OCI-LY7 (cell line): ENCODE measurements at regions not wholly inside any gene's neighbourhood (a gene's known extent, or its start where the extent isn't known, plus 50 kb on each side); places are given as distances from the start of the nearest gene placed in this dataset.

Experiments
- BruUV-seq: library from RNA; stranded (reverse); fragments of 400-500 nt; replicated peaks from 2 replicates; lab custom pipeline; 2021; lab: Mats Ljungman, UMichigan
- CTCF ChIA-PET: fragments of 300-600 bp; sonication (Branson Sonifier 250); formaldehyde crosslinking; loops from one replicate; lab custom pipeline; 2022; ENCODE audit warnings: antibody characterized with exemption; ENCODE audit not compliant: unreplicated experiment; lab: Charles Lee
- POLR2A ChIA-PET: fragments of 300-600 bp; sonication (Branson Sonifier 250); formaldehyde crosslinking; loops from one replicate; lab custom pipeline; 2022; ENCODE audit warnings: antibody characterized with exemption; lab: Charles Lee
- DNase-seq: peaks from one replicate; pipeline ENCODE4 v3.0.0-alpha.2; 2015; ENCODE audit warnings: low spot score
- H2AFZ ChIP-seq: fragments of 200-600 bp; sonication (generic), shearing (Covaris generic); 2 replicates; pipeline ENCODE4 v1.6.1; 2014; ENCODE audit warnings: mild to moderate bottlenecking, antibody characterized with exemption, low read length, moderate library complexity
- H3K27ac ChIP-seq: fragments of 200-600 bp; sonication (generic); 2 replicates; pipeline ENCODE4 v1.5.1; 2014; ENCODE audit warnings: mixed run types, low read depth, mild to moderate bottlenecking, moderate library complexity, low read length, inconsistent platforms; ENCODE audit not compliant: poor library complexity, severe bottlenecking
- H3K36me3 ChIP-seq: fragments of 200-600 bp; sonication (generic); 2 replicates; pipeline ENCODE4 v1.6.1; 2014; ENCODE audit warnings: mild to moderate bottlenecking, antibody characterized with exemption, low read length, moderate library complexity, mixed read lengths; ENCODE audit not compliant: insufficient read depth
- H3K4me1 ChIP-seq: fragments of 200-600 bp; sonication (generic); 2 replicates; pipeline ENCODE4 v1.5.1; 2014; ENCODE audit warnings: mild to moderate bottlenecking, low read length; ENCODE audit not compliant: insufficient read depth, poor library complexity, severe bottlenecking
- H3K4me2 ChIP-seq: fragments of 200-600 bp; sonication (generic); 2 replicates; pipeline ENCODE4 v1.6.1; 2014; ENCODE audit warnings: mild to moderate bottlenecking, low read length
- H3K4me3 ChIP-seq: fragments of 200-600 bp; sonication (generic); 2 replicates; pipeline ENCODE4 v1.5.1; 2014; ENCODE audit warnings: mild to moderate bottlenecking, low read depth, low read length; ENCODE audit not compliant: poor library complexity, severe bottlenecking
- H3K79me2 ChIP-seq: fragments of 200-600 bp; sonication (generic); 2 replicates; pipeline ENCODE4 v1.6.1; 2016; ENCODE audit warnings: low read depth, mild to moderate bottlenecking, low read length, moderate library complexity, mixed read lengths; ENCODE audit not compliant: insufficient read depth
- H3K9me2 ChIP-seq: fragments of 200-600 bp; sonication (generic); 2 replicates; pipeline ENCODE4 v1.6.1; 2016; ENCODE audit warnings: mild to moderate bottlenecking, low read length, mixed read lengths; ENCODE audit not compliant: insufficient read depth
- H3K9me3 ChIP-seq: fragments of 200-600 bp; sonication (generic); 2 replicates; pipeline ENCODE4 v1.6.1; 2014; ENCODE audit warnings: mild to moderate bottlenecking, mixed run types, low read length, mixed read lengths
- H4K20me1 ChIP-seq: fragments of 200-600 bp; sonication (generic); 2 replicates; pipeline ENCODE4 v1.6.1; 2014; ENCODE audit warnings: mild to moderate bottlenecking, antibody characterized with exemption, low read length, moderate library complexity, mixed read lengths; ENCODE audit not compliant: insufficient read depth
- EZH2phosphoT487 ChIP-seq: fragments of 200-600 bp; sonication (generic); IDR thresholded peaks from 2 replicates; pipeline ENCODE4 v1.6.1; 2018; ENCODE audit warnings: low read depth, borderline replicate concordance, mild to moderate bottlenecking, mixed run types, antibody characterized with exemption, low read length, moderate library complexity, mixed read lengths
- intact Hi-C: fragments of 100-400 bp; cut with micrococcal nuclease; formaldehyde crosslinking; loops from one replicate; pipeline ENCODE4 v1.10.0; 2022; ENCODE audit not compliant: unreplicated experiment
- TF ChIP-seq, protein P1 (sequence below): fragments of 200-600 bp; sonication (generic); conservative IDR thresholded peaks from 2 replicates; pipeline ENCODE4 v1.5.1; 2014; ENCODE audit warnings: mild to moderate bottlenecking, antibody characterized with exemption, low read length, moderate library complexity, mixed read lengths

DNA sequence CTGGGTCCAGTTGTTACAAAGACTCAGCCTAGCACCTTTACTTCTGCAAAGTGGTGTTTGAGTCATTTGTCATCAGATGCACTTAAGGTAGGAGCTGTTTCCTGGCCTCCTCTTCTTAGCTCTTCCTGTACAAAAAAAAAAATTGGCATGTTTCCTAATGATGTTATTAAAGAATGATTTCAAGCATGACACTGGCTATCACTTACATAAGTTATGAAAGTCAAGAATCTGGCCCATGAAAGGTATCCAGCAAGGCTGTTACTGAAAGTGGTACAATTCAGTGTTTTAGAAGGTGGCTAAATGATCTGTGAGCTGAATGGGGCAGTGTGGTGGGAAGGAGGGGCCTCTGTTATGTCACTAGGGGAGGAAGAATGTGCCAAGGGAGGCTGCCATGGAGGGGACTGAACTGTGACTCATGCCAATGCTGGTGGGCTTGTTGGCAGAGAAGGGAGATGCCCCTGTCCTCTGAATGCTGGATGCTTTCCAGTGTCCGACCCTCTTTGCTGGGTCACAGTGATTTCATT lies 175.1 kb upstream of the MAP1B start:
- CTCF ChIA-PET, result no interaction called here
- Histone ChIP-seq H3K27ac (no peak overlapping the region), H3K4me2 (no peak overlapping the region)

DNA sequence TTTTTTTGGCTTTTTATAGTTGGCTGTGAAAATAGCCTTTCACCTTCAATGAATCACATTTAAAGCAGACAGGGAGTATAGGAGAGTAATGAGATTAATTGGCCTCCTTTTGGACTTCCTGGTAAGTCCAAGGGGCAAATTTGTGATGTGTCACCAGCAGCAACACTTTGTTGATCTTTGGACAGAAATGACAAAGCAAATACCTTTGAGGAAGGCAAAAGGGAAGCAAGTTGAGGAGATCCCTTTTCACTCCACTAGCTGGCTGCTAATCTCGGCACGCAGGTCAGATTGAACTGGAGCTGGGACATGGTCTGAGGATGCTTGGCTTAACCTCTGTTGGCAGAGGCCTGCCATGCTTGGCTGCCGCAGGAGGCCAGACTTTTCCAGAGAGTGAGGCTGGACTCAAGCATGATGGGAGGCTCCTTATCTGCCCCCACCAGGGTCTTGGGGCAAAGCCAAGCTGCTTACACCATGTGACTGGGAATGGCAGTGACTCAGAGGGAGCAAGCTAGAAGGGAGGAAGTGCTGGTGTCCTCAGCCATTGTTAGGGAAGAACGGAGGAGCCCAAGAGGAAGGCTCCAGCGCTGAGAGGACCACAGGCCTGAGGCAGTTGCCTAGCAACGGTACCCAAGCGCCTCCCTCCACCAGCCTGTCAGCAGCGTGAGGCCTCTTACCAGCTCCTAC lies 174.5 kb upstream of the MAP1B start:
- Histone ChIP-seq H2AFZ (no peak overlapping the region), H3K9me2 (no peaks in the 10 kb centered on the region), H3K4me3 (no peak overlapping the region), H3K36me3 (no peaks in the 10 kb centered on the region), H3K9me3 (no peaks in the 10 kb centered on the region), H3K79me2 (no peaks in the 10 kb centered on the region), H3K4me2 (no peak overlapping the region), H3K4me1 (no peaks in the 10 kb centered on the region), H3K27ac (no peak overlapping the region), H4K20me1 (no peaks in the 10 kb centered on the region)
- no peak for DNase-seq
- ChIA-PET CTCF (no interaction called here), POLR2A (no interaction called here)
- intact Hi-C loops, result no loop called here
- BruUV-seq, result no TSS peak
- TF ChIP-seq EZH2phosphoT487, result no peak
- TF ChIP-seq, protein P1, sequence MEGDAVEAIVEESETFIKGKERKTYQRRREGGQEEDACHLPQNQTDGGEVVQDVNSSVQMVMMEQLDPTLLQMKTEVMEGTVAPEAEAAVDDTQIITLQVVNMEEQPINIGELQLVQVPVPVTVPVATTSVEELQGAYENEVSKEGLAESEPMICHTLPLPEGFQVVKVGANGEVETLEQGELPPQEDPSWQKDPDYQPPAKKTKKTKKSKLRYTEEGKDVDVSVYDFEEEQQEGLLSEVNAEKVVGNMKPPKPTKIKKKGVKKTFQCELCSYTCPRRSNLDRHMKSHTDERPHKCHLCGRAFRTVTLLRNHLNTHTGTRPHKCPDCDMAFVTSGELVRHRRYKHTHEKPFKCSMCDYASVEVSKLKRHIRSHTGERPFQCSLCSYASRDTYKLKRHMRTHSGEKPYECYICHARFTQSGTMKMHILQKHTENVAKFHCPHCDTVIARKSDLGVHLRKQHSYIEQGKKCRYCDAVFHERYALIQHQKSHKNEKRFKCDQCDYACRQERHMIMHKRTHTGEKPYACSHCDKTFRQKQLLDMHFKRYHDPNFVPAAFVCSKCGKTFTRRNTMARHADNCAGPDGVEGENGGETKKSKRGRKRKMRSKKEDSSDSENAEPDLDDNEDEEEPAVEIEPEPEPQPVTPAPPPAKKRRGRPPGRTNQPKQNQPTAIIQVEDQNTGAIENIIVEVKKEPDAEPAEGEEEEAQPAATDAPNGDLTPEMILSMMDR, result no peak

More for the DNA sequence above, 175.1 kb upstream of the MAP1B start:
- no peaks in the 10 kb centered on the region for H3K4me1 ChIP-seq
- no peaks in the 10 kb centered on the region for H3K36me3 ChIP-seq
- BruUV-seq, result no TSS peak
- H3K9me2 ChIP-seq, result no peaks in the 10 kb centered on the region
- no peaks in the 10 kb centered on the region for H3K79me2 ChIP-seq
- no peaks in the 10 kb centered on the region for H3K9me3 ChIP-seq
- TF ChIP-seq EZH2phosphoT487, result no peak
- TF ChIP-seq, protein P1, result no peak
- no peak overlapping the region for H3K4me3 ChIP-seq
- POLR2A ChIA-PET, result interaction anchor here (1.0 kb wide), 1 partner anchor 22 kb away, joined by 3 read pairs; no protein-coding TSS in a partner anchor
- no peak overlapping the region for H2AFZ ChIP-seq
- DNase-seq, result no peak
- H4K20me1 ChIP-seq, result no peaks in the 10 kb centered on the region
- intact Hi-C loops, result no loop called here

DNA sequence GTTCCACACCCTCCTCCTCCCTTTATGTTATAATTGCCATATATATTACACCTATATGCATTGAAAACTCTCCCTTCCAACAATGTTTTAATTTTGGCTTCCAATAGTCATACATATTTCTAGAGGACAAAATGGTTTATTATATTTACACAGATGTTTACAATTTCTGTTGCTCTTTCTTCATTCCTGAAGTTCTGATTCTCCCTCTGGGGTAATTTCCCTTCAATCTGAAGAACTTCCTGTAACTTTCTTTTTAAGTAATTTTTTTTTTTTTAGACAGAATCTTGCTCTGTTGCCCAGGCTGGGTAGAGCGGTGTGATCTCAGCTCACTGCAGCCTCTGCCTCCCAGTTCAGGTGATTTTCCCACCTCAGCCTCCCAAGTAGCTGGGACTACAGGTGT lies 173.0 kb upstream of the MAP1B start:
- ChIA-PET CTCF (no interaction called here), POLR2A (no interaction called here)
- TF ChIP-seq, protein P1, result no peak
- no peak for TF ChIP-seq EZH2phosphoT487
- Histone ChIP-seq H2AFZ (no peak overlapping the region), H3K9me2 (no peaks in the 10 kb centered on the region), H3K4me3 (no peak overlapping the region), H3K4me1 (no peaks in the 10 kb centered on the region), H3K36me3 (no peaks in the 10 kb centered on the region), H3K4me2 (no peak overlapping the region), H4K20me1 (no peaks in the 10 kb centered on the region), H3K79me2 (no peaks in the 10 kb centered on the region), H3K9me3 (no peaks in the 10 kb centered on the region), H3K27ac (no peak overlapping the region)
- BruUV-seq, result no TSS peak
- no peak for DNase-seq
- intact Hi-C loops, result no loop called here
